ENCODE measurements at regions not wholly inside any gene's neighbourhood (a gene's known extent, or its start where the extent isn't known, plus 50 kb on each side); places are given as distances from the start of the nearest gene placed in this dataset.
A peak's percentile ranks its signal among the peaks of the same experiment; 100 is the strongest.

- intact Hi-C loops (cut with micrococcal nuclease; ENCODE audit: unreplicated experiment), result no loop called here
- Histone ChIP-seq H3K27ac (ENCODE audit: low read length) (no peak overlapping the region), H3K9me3 (ENCODE audit: control insufficient read depth, insufficient read depth, low read depth, low read length) (no peaks in the 10 kb centered on the region), H3K36me3 (ENCODE audit: control insufficient read depth, insufficient read depth, low read length) (no peaks in the 10 kb centered on the region), H3K4me3 (ENCODE audit: low read depth in 2 of 2, low read length in 2 of 2) (no peak overlapping the region), H3K4me1 (ENCODE audit: control insufficient read depth, insufficient read depth, low read length) (no peaks in the 10 kb centered on the region), H3K27me3 (ENCODE audit: control insufficient read depth, insufficient read depth, low read length) (no peaks in the 10 kb centered on the region; the same call in 1 of the 2 replicates)
- CTCF ChIA-PET, result interaction anchor here (1.2 kb wide), 2 partner anchors 119 to 313 kb away, joined by 3 read pairs; no protein-coding TSS in a partner anchor
- TF ChIP-seq CTCF (IDR thresholded peaks at IDR 0.05) (no peak), TCF7L2 (IDR thresholded peaks at IDR 0.05; ENCODE audit: low read depth, low read length) (no peak), POLR2AphosphoS5 (IDR thresholded peaks at IDR 0.05; ENCODE audit: low read depth, low read length) (no peak)
- POLR2A ChIA-PET, result no interaction called here
- BruUV-seq (replicated peaks), result no TSS peak
- ATAC-seq (no peak), DNase-seq (ENCODE audit: low read depth, low spot score) (no peak)
- in situ Hi-C loops (cut with HindIII; ENCODE audit: low pct_unique_long_range_greater_than_20kb, low sequenced_read_pairs), result no loop called here
Observed at GRCh38 chr2:235432741-235433520, 60.9 kb upstream of the AGAP1 start.

- Histone ChIP-seq H3K27ac (ENCODE audit: low read length) (no peak overlapping the region), H3K27me3 (ENCODE audit: control insufficient read depth, insufficient read depth, low read length) (no peaks in the 10 kb centered on the region; the same call in 1 of the 2 replicates), H3K4me1 (ENCODE audit: control insufficient read depth, insufficient read depth, low read length) (no peaks in the 10 kb centered on the region), H3K36me3 (ENCODE audit: control insufficient read depth, insufficient read depth, low read length) (no peaks in the 10 kb centered on the region), H3K9me3 (ENCODE audit: control insufficient read depth, insufficient read depth, low read depth, low read length) (no peaks in the 10 kb centered on the region), H3K4me3 (ENCODE audit: low read depth in 2 of 2, low read length in 2 of 2) (no peak overlapping the region)
- TF ChIP-seq REST (IDR thresholded peaks at IDR 0.05; ENCODE audit: insufficient read depth in 1 of 2, low read depth in 2 of 2, low read length in 1 of 2) (no peak), TCF7L2 (IDR thresholded peaks at IDR 0.05; ENCODE audit: low read depth, low read length) (no peak), POLR2AphosphoS5 (IDR thresholded peaks at IDR 0.05; ENCODE audit: low read depth, low read length) (no peak), SIN3A (IDR thresholded peaks at IDR 0.05; ENCODE audit: borderline replicate concordance, insufficient read depth, low read depth, low read length) (no peak), CTCF (IDR thresholded peaks at IDR 0.05) (no peak; the same call in 1 of the 2 replicates)
- DNase-seq (ENCODE audit: low read depth, low spot score) (peak; percentile 17), ATAC-seq (peak; percentile 53; the same call in 1 of the 2 replicates)
- no TSS peak for BruUV-seq (replicated peaks)
- ChIA-PET POLR2A (interaction anchor here (0.5 kb wide), 1 partner anchor 195 kb away, joined by 7 read pairs; no protein-coding TSS in a partner anchor), CTCF (interaction anchor here (0.6 to 1.2 kb wide), 3 partner anchors 118 to 312 kb away, joined by 3 read pairs; no protein-coding TSS in a partner anchor)
- in situ Hi-C loops (cut with HindIII; ENCODE audit: low pct_unique_long_range_greater_than_20kb, low sequenced_read_pairs), result no loop called here
- intact Hi-C loops (cut with micrococcal nuclease; ENCODE audit: unreplicated experiment), result no loop called here
Observed at GRCh38 chr2:235433860-235434259, 60.0 kb upstream of the AGAP1 start.
